Embryonic facial prominence (tissue), 1 donor: ENCODE measurements at regions not wholly inside any gene's neighbourhood (a gene's known extent, or its start where the extent isn't known, plus 50 kb on each side); places are given as distances from the start of the nearest gene placed in this dataset.

Experiments used
- DNase-seq: peaks from one replicate; pipeline ENCODE4 v3.0.0-alpha.2; 2016; ENCODE audit errors: extremely low spot score

- no peak for DNase-seq
Measured at GRCh38 chr5:2658447-2658846, 93.0 kb downstream of the IRX2 start.

DNA sequence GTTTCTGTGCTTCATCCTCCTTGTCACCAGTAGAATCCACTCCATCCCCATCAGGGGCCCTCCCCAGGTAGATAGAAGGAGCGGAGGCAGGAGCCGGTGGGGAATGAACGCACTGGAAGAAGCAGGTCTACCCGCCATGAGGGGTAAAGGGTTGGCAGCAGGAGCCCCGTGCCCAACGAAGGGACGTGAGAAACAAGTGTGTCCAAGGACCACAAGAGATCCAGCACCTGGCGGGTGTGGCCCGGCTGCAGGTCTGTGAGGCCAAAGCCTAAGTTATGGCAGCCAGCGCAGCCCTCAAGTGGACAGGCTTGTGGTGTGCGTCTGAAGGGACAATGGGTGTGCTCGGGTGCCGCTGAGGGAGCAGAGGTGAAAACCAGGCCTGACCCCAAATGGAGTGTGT is 94.3 kb downstream of the IRX2 start:
- no peak for DNase-seq

DNA sequence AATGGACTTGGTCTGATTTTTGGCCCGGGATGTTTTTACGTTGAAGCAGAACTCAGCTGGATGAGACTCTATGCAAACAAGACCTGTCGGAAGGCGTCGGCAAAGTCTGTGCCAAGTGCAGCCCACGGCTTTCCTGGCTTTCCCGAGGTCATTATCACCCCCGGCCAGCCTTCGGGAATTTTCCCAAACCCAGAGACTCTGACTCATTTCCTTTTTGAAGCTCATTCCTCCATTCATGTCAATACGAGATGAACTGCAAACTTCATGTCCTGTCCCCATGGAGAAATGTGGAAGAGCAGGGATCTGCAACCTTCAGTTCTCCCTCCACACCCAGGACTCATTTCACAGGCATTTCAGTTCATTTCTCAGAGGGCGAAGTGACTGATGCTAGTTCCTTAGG is 95.3 kb downstream of the IRX2 start:
- DNase-seq: no peak

- no peak for DNase-seq
Measured at GRCh38 chr5:2653991-2654390, 97.5 kb downstream of the IRX2 start.

DNA sequence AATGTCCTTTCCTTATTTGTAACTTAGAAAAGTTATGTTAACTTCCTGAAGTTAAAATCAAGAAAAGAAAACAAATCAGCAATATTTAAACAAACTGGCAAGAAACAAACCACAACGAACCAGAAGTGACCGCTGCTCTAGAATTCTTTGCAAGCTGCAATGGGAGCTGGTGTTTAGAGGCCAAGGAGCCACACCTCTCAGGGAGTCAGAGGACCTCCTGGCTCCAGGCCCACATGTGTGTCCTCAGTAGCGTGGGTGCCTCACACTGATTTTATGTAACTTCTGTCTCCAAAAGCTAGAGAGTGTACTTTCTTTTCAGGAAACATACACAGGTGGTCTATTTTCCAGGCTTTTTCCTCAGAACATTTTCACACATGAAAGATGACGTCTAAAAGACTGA is 100.4 kb downstream of the IRX2 start:
- no peak for DNase-seq

- no peak for DNase-seq
Measured at GRCh38 chr5:2642684-2643345, 108.7 kb downstream of the IRX2 start.

GRCh38 chr5:2640717-2641116 is 110.8 kb downstream of the IRX2 start:
- no peak for DNase-seq

GRCh38 chr5:2639425-2639824 is 112.1 kb downstream of the IRX2 start:
- DNase-seq: no peak

DNA sequence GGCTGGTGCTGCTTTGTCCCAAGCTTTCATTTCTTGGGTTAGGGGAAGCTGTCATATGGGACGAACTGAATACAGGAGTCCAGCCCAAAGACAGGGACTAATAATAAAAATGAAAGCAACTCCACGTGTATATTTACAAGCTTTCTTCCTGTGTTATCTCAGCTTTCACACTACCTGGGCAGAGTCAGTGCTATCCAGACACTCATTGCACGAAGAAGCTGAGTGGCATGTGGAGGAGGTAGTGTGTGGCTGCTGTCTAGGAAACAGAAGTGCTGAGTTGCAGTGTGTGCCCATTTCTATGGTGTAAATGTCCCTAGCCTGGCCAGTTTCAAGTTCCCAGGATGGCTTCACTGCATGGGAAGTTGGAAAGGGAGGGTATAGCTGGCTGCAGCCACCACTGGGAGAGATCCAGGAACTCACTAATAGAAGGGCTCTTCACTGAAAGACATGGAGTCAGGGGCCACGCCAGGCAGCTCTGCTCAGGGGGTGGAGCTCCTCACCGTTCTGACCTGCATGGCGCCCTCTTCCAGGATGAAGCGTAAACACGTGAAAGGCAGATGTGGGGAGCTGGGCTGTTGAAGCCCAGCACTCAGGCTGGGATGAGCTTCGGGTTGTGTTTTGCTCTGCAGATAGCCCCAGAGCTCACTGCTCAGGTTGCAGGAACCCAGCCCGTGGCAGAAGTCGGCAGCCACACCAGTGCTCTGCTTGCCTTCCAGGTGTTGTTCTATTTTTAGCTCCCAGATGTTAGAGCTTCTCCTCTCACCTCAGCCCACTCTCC is 116.9 kb downstream of the IRX2 start:
- DNase-seq: no peak

- no peak for DNase-seq
Measured at GRCh38 chr5:2633992-2634391, 117.5 kb downstream of the IRX2 start.

DNA sequence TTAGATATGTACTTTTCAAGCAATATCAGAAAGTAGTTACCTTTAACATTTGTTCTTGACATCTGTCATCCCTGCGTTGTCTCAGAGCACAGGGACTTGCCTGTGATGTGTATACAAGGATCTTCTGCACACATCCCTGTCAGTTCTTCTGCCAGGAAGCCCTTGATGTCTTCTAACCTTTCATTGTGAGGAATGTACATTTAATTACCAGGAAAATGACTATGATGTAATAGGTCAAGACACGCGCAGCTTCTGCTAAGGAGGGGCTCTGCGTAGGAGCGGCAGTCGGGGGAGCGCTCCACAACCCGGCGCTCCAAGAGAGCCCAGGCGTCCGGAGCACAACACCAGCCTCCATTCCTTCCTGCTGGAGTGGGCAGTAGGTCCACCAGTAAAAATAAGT is 119.7 kb downstream of the IRX2 start:
- no peak for DNase-seq

GRCh38 chr5:2629045-2629444 is 122.4 kb downstream of the IRX2 start:
- no peak for DNase-seq

- no peak for DNase-seq
Measured at GRCh38 chr5:2627867-2628266, 123.6 kb downstream of the IRX2 start.

DNA sequence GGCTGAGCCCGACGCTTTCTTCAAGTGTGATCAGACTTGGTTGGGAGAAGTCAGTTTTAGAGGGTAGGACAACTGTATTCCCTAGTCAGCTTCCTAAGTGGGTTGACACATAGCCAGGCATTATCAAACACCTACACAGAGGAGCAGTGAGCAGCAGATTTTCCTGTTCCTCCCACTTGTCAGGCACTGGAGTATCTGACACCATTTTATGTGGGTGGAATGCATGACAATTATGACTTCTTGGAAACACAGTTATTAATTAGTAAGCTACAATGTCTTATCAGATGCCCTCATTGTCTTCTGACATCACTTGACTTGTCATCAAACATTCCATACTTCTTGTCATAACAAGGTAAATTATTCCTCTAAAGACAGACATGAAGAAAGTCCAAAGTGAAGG is 124.9 kb downstream of the IRX2 start:
- DNase-seq: no peak

DNA sequence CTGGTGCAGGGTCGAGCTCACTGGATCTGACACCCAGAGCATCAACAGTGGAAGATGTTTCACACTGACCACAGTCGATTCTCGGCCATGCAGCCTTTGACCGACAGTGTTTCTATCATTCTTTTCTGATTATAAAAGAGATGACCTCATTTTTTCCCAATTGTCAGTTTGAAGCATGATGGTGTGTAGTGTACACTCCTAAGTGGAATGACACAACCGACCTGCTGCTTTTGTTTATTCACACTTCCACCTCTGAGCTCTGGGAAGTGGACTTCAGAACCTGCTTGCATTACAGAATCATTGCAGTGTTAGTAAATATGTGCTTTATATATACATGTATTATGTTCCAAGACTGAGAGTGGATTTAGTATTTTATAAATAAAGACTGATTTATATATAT is 128.6 kb downstream of the IRX2 start:
- no peak for DNase-seq

- no peak for DNase-seq
Measured at GRCh38 chr5:2621631-2622030, 129.8 kb downstream of the IRX2 start.

GRCh38 chr5:2619216-2619615 is 132.3 kb downstream of the IRX2 start:
- DNase-seq: no peak

- DNase-seq: no peak
Measured at GRCh38 chr5:2617461-2617860, 134.0 kb downstream of the IRX2 start.

DNA sequence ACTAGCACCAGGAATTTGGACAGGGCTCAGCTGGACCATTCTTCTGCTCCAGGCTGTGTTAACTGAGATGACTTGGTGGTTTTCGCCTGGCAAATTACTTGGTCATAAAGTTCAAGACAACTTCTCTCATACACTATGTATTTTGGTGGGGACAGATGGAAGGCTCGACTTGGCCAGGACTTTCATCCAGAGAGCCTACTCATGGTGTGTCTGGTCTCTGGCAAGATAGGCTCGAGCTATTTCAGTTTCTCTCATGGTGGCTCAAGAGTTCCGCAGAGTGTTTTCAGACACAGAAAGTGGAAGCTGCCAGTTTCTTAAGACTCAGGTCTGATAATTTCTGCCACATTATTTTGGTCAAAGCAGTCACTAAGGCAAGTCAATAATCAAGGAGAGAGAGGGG is 135.6 kb downstream of the IRX2 start:
- DNase-seq: no peak

DNA sequence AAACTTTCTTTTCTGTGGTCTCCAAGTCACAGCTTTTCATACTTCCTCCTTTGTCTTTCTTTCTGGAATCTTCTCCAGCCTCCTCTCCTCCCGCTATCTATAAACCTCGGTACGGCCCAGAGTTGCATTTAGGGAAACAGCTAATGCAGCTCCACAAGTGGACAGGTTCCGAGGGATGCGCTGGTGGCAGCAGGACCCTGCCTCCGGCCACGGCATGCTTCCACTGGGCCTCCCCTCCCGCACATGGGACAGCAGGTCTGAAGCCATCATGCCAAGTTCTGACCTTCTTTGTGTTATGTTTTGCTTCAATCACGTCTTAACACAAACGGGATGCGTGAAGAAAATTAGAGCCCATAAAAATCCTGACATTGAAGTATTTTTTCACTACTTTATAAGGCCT is 136.9 kb downstream of the IRX2 start:
- no peak for DNase-seq

DNA sequence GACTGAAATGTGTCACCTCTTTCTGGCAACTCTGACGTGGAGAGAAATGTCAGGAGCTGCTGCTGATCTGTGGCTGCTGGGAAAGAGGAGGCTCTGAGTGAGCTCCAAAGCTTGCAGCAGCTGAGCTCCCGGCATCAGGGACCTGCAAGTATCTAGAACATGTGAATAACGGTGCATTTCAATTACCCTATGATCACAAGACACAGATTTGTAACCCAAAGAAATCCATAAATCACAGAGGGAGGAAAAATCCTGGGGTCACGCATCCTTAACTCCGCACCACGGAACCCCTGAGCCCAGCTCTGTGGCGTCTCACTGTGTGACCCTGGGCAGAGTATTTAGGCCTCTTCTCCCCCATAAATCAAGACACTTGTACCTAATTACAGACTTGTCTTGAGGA is 139.8 kb downstream of the IRX2 start:
- no peak for DNase-seq

GRCh38 chr5:2610986-2611385 is 140.5 kb downstream of the IRX2 start:
- no peak for DNase-seq

GRCh38 chr5:2608391-2608790 is 143.1 kb downstream of the IRX2 start:
- no peak for DNase-seq

- no peak for DNase-seq
Measured at GRCh38 chr5:2607598-2607997, 143.9 kb downstream of the IRX2 start.
